IMR-90 (cell line): ENCODE measurements at regions not wholly inside any gene's neighbourhood (a gene's known extent, or its start where the extent isn't known, plus 50 kb on each side); places are given as distances from the start of the nearest gene placed in this dataset.
"Not testable (repeated sequence)": the region's sequence is repeated elsewhere in the genome, so short reads cannot be mapped to it uniquely, and the experiment has no call there.

Experiments used
- ATAC-seq: fragments of 200-7000 bp; cut with Tn5 transposase; 2 replicates; pipeline ENCODE4 v1.9.1; 2020; ENCODE audit warnings: low read depth, mild to moderate bottlenecking, moderate library complexity
- BruUV-seq: library from RNA; stranded (reverse); fragments of 400-500 nt; replicated peaks from 2 replicates; lab custom pipeline; 2021; lab: Mats Ljungman, UMichigan
- CTCF ChIA-PET: fragments of 300-600 bp; formaldehyde crosslinking; extraction: SDS; loops from one replicate; lab custom pipeline; 2021; ENCODE audit warnings: antibody characterized with exemption; lab: Yijun Ruan, JAX
- POLR2A ChIA-PET: fragments of 300-600 bp; sonication (Branson Sonifier 250); formaldehyde crosslinking; loops from one replicate; lab custom pipeline; 2022; ENCODE audit warnings: antibody characterized with exemption; ENCODE audit not compliant: unreplicated experiment; lab: Charles Lee
- DNase-seq: peaks from one replicate; pipeline ENCODE4 v3.0.0; 2013
- H2AFZ ChIP-seq: replicated peaks from 2 replicates; pipeline ENCODE3; 2013; ENCODE audit warnings: low read length, mild to moderate bottlenecking; ENCODE audit not compliant: poor library complexity
- H2AK5ac ChIP-seq: 2 replicates; pipeline ENCODE4 v1.6.1; 2013; ENCODE audit warnings: low read depth, low read length, inconsistent platforms
- H2AK9ac ChIP-seq: replicated peaks from 2 replicates; pipeline ENCODE3; 2013; ENCODE audit warnings: mild to moderate bottlenecking, low read depth, low read length, moderate library complexity; ENCODE audit not compliant: poor library complexity
- H2BK120ac ChIP-seq: 2 replicates; pipeline ENCODE4 v1.6.1; 2013; ENCODE audit warnings: low read depth, low read length, inconsistent platforms
- H2BK15ac ChIP-seq: 3 replicates; pipeline ENCODE4 v1.6.1; 2013; ENCODE audit warnings: low read depth, low read length, inconsistent platforms
- H2BK20ac ChIP-seq: 2 replicates; pipeline ENCODE4 v1.6.1; 2013; ENCODE audit warnings: low read depth, mild to moderate bottlenecking, inconsistent platforms, low read length, moderate library complexity
- H2BK5ac ChIP-seq: 2 replicates; pipeline ENCODE4 v1.6.1; 2013; ENCODE audit warnings: mild to moderate bottlenecking, low read depth, low read length, inconsistent platforms; ENCODE audit not compliant: poor library complexity, severe bottlenecking
- H3K14ac ChIP-seq: replicated peaks from 2 replicates; pipeline ENCODE4 v1.6.1; 2013; ENCODE audit warnings: low read depth, low read length, inconsistent platforms
- H3K18ac ChIP-seq: 2 replicates; pipeline ENCODE4 v1.6.1; 2013; ENCODE audit warnings: low read depth, low read length, control low read depth
- H3K23ac ChIP-seq: 2 replicates; pipeline ENCODE4 v1.6.1; 2013; ENCODE audit warnings: low read depth, low read length, inconsistent platforms
- H3K27ac ChIP-seq: 2 replicates; pipeline ENCODE4 v1.5.1; 2013; ENCODE audit warnings: mild to moderate bottlenecking, control low read depth, low read length; ENCODE audit not compliant: insufficient read depth
- H3K27me3 ChIP-seq: 2 replicates; pipeline ENCODE4 v1.6.1; 2013; ENCODE audit warnings: low read length; ENCODE audit not compliant: control insufficient read depth, insufficient read depth
- H3K36me3 ChIP-seq: 2 replicates; pipeline ENCODE4 v1.6.1; 2013; ENCODE audit warnings: low read length, mixed read lengths; ENCODE audit not compliant: control insufficient read depth, insufficient read depth
- H3K4ac ChIP-seq: 2 replicates; pipeline ENCODE4 v1.6.1; 2013; ENCODE audit warnings: low read depth, low read length, inconsistent platforms
- H3K4me1 ChIP-seq: 2 replicates; pipeline ENCODE4 v1.6.1; 2013; ENCODE audit warnings: low read length, mixed read lengths; ENCODE audit not compliant: control insufficient read depth, insufficient read depth
- H3K4me2 ChIP-seq: 2 replicates; pipeline ENCODE4 v1.6.1; 2013; ENCODE audit warnings: low read depth, mild to moderate bottlenecking, control low read depth, low read length, moderate library complexity
- H3K4me3 ChIP-seq: 2 replicates; pipeline ENCODE4 v1.5.1; 2013; ENCODE audit warnings: low read depth, mild to moderate bottlenecking, control low read depth, low read length, moderate library complexity; ENCODE audit not compliant: insufficient read depth
- H3K56ac ChIP-seq: 2 replicates; pipeline ENCODE4 v1.6.1; 2013; ENCODE audit warnings: low read length, inconsistent platforms; ENCODE audit not compliant: insufficient read depth; ENCODE audit errors: extremely low read depth
- H3K79me1 ChIP-seq, 2 experiments: 2 replicates each; pipeline ENCODE4 v1.6.1; 2013; ENCODE audit warnings: low read length in 2 of 2, inconsistent platforms in 1 of 2, low read depth in 1 of 2
- H3K9ac ChIP-seq: 2 replicates; pipeline ENCODE4 v1.6.1; 2013; ENCODE audit warnings: low read depth, low read length, control low read depth
- H3K9me1 ChIP-seq: 2 replicates; pipeline ENCODE4 v1.6.1; 2013; ENCODE audit warnings: low read length, inconsistent platforms; ENCODE audit not compliant: insufficient read depth
- H3K9me3 ChIP-seq: 2 replicates; pipeline ENCODE4 v1.6.1; 2013; ENCODE audit warnings: low read length; ENCODE audit not compliant: control insufficient read depth, insufficient read depth
- H4K20me1 ChIP-seq: 2 replicates; pipeline ENCODE4 v1.6.1; 2013; ENCODE audit warnings: low read length, inconsistent platforms; ENCODE audit not compliant: insufficient read depth
- H4K5ac ChIP-seq: 2 replicates; pipeline ENCODE4 v1.6.1; 2013; ENCODE audit warnings: mild to moderate bottlenecking, low read depth, low read length, control low read depth
- H4K8ac ChIP-seq, 2 experiments: 2 replicates each; pipeline ENCODE4 v1.6.1; 2013; ENCODE audit warnings: low read depth in 2 of 2, low read length in 2 of 2, control low read depth in 1 of 2, inconsistent platforms in 1 of 2
- H4K91ac ChIP-seq: 2 replicates; pipeline ENCODE4 v1.6.1; 2013; ENCODE audit warnings: low read depth, low read length, inconsistent platforms; ENCODE audit not compliant: insufficient read depth
- WGBS, 2 experiments: methylation state at CpG; one replicate each; pipeline versions ENCODE4 v1.1.5 to v1.1.7; 2013; ENCODE audit warnings: missing lambda C conversion rate in 2 of 2; ENCODE audit not compliant: insufficient read length in 1 of 2; ENCODE audit errors: extremely low coverage in 2 of 2; 5-methylcytosine and 5-hydroxymethylcytosine counted together
- dilution Hi-C: fragments of 300-500 bp; cut with HindIII; formaldehyde crosslinking; loops from one replicate; pipeline ENCODE4 v1.14.3; 2018; ENCODE audit warnings: low sequenced_read_pairs; ENCODE audit not compliant: unreplicated experiment
- in situ Hi-C: fragments of 300-500 bp; cut with MboI; formaldehyde crosslinking; loops from 3 replicates; pipeline ENCODE4 v1.14.3; 2019; ENCODE audit warnings: low sequenced_read_pairs, inconsistent platforms, mixed read lengths
- intact Hi-C: fragments of 100-400 bp; cut with micrococcal nuclease; formaldehyde crosslinking; loops from 2 replicates; pipeline ENCODE4 v1.10.0; 2022

DNA sequence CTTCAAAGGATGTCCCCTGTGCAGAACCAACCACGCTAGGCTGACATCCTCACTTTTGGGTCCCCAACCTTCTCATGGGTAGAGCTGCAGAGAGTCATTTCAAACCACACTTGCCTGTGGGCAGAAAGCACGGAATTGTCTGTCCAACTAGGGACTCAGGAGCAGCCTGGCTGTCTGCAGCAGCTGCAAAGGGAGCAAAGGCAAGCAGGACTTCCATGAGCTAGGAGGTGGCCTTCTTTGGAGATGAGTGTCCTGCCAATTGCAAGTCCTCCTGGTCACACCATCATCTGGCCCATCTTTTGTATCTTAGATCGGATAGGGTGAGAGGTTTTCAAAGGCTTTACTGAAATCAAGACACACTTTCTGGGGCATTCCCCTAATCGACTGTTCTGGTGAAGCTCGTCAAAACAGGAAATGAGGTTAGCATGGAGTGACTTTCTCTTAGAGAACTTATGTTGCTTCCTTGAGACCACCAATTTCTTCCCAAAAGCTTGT is 222.3 kb upstream of the PLGLB2 start:
- CTCF ChIA-PET, H4K8ac ChIP-seq, H3K18ac ChIP-seq, H3K4me3 ChIP-seq, ATAC-seq, H3K4me2 ChIP-seq, intact Hi-C loops, H4K5ac ChIP-seq, H2AK5ac ChIP-seq, H3K14ac ChIP-seq, H3K4ac ChIP-seq, POLR2A ChIA-PET, BruUV-seq, H3K56ac ChIP-seq, dilution Hi-C loops, H2AFZ ChIP-seq, H3K27me3 ChIP-seq, H3K4me1 ChIP-seq, H3K9ac ChIP-seq, H2BK20ac ChIP-seq, H3K36me3 ChIP-seq, H2BK120ac ChIP-seq, H3K27ac ChIP-seq, H3K9me1 ChIP-seq, in situ Hi-C loops, H3K23ac ChIP-seq, H4K91ac ChIP-seq, H2AK9ac ChIP-seq, H2BK5ac ChIP-seq, H3K9me3 ChIP-seq, DNase-seq, H2BK15ac ChIP-seq: not testable (repeated sequence)
- Histone ChIP-seq H4K20me1 (peaks cover 47% of the 10 kb centered on the region), H3K79me1 (peaks cover 0 to 14% of the 10 kb centered on the region in 2 experiments; a peak in 2 of 4 replicates)
- WGBS, 2 experiments = no CpG with 5 or more reads among the region's 5 CpGs

GRCh38 chr2:87526258-87526657 is 221.6 kb upstream of the PLGLB2 start:
- H2BK15ac ChIP-seq, H4K91ac ChIP-seq, dilution Hi-C loops, H3K27me3 ChIP-seq, H2AK5ac ChIP-seq, H3K4me1 ChIP-seq, H3K23ac ChIP-seq, POLR2A ChIA-PET, in situ Hi-C loops, H4K5ac ChIP-seq, H2AK9ac ChIP-seq, H4K8ac ChIP-seq, BruUV-seq, H2BK20ac ChIP-seq, DNase-seq, ATAC-seq, CTCF ChIA-PET, H2AFZ ChIP-seq, H3K18ac ChIP-seq, H3K14ac ChIP-seq, H3K9ac ChIP-seq, H3K9me1 ChIP-seq, H3K4ac ChIP-seq, H3K36me3 ChIP-seq, H3K9me3 ChIP-seq, H3K56ac ChIP-seq, H2BK5ac ChIP-seq, H3K4me2 ChIP-seq, H2BK120ac ChIP-seq, H3K27ac ChIP-seq, intact Hi-C loops, H3K4me3 ChIP-seq: not testable (repeated sequence)
- Histone ChIP-seq H3K79me1 (peaks cover 0 to 14% of the 10 kb centered on the region in 2 experiments; a peak in 2 of 4 replicates), H4K20me1 (peaks cover 43% of the 10 kb centered on the region)
- no CpG with 5 or more reads among the region's 5 CpGs for WGBS, 2 experiments
